NB4 (cell line): ENCODE measurements at regions not wholly inside any gene's neighbourhood (a gene's known extent, or its start where the extent isn't known, plus 50 kb on each side); places are given as distances from the start of the nearest gene placed in this dataset.

Experiments used
- MYC ChIP-seq: IDR thresholded peaks from 2 replicates; pipeline ENCODE4 v1.6.1; 2011; ENCODE audit warnings: low read depth, low read length
- POLR2A ChIP-seq: IDR thresholded peaks from 2 replicates; pipeline ENCODE4 v1.6.1; 2011; ENCODE audit warnings: mild to moderate bottlenecking; ENCODE audit not compliant: insufficient read length; ENCODE audit errors: extremely low read depth
- TF ChIP-seq, protein P1 (sequence below): IDR thresholded peaks from one replicate; pipeline ENCODE4 v1.5.1; 2012; ENCODE audit warnings: low read depth, low read length
- TF ChIP-seq, protein P2 (sequence below): IDR thresholded peaks from 2 replicates; pipeline ENCODE4 v1.6.1; 2011; ENCODE audit warnings: low read depth, low read length

DNA sequence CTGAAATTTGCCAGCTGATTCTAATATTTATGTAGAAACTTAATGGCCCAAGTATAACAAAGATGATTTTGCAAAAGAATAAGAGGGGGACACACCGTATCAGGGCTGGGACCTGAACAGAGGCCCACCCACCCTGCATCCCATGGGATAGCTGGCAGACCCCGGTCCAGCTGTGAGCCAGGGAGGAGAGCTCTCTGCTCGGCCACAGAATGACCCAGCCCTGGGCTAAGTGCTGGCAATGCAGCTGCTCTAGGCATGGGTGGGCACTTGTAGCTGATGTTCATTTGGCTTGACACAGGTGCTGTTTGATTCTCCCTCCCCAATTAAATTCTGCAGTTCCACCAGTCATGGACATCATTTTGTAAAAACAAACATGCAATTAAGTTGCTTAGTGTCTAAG lies 522.8 kb upstream of the RAB6C start:
- TF ChIP-seq, protein P1, sequence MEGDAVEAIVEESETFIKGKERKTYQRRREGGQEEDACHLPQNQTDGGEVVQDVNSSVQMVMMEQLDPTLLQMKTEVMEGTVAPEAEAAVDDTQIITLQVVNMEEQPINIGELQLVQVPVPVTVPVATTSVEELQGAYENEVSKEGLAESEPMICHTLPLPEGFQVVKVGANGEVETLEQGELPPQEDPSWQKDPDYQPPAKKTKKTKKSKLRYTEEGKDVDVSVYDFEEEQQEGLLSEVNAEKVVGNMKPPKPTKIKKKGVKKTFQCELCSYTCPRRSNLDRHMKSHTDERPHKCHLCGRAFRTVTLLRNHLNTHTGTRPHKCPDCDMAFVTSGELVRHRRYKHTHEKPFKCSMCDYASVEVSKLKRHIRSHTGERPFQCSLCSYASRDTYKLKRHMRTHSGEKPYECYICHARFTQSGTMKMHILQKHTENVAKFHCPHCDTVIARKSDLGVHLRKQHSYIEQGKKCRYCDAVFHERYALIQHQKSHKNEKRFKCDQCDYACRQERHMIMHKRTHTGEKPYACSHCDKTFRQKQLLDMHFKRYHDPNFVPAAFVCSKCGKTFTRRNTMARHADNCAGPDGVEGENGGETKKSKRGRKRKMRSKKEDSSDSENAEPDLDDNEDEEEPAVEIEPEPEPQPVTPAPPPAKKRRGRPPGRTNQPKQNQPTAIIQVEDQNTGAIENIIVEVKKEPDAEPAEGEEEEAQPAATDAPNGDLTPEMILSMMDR: no peak
- TF ChIP-seq POLR2A: no peak
- TF ChIP-seq, protein P2, sequence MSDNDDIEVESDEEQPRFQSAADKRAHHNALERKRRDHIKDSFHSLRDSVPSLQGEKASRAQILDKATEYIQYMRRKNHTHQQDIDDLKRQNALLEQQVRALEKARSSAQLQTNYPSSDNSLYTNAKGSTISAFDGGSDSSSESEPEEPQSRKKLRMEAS: no peak
- no peak for TF ChIP-seq MYC
